HEK293 (cell line): ENCODE measurements at regions not wholly inside any gene's neighbourhood (a gene's known extent, or its start where the extent isn't known, plus 50 kb on each side); places are given as distances from the start of the nearest gene placed in this dataset.
"Not testable (repeated sequence)": the region's sequence is repeated elsewhere in the genome, so short reads cannot be mapped to it uniquely, and the experiment has no call there.

ENCODE experiments used
- CTCF ChIP-seq: fragments of 450-650 bp; formaldehyde crosslinking; IDR thresholded peaks from 2 replicates; pipeline ENCODE4 v1.5.1; 2016; ENCODE audit warnings: missing biosample characterization, missing genetic modification characterization
- KLF1 ChIP-seq: fragments of 450-650 bp; formaldehyde crosslinking; IDR thresholded peaks from 2 replicates; pipeline ENCODE4 v1.5.1; 2016; ENCODE audit warnings: missing biosample characterization, missing genetic modification characterization
- YY2 ChIP-seq: fragments of 450-650 bp; formaldehyde crosslinking; IDR thresholded peaks from 2 replicates; pipeline ENCODE4 v1.5.1; 2016; ENCODE audit warnings: missing biosample characterization, missing genetic modification characterization
- ZNF121 ChIP-seq: fragments of 450-650 bp; formaldehyde crosslinking; IDR thresholded peaks from 2 replicates; pipeline ENCODE4 v1.5.1; 2016; ENCODE audit warnings: missing biosample characterization, missing genetic modification characterization
- ZNF324 ChIP-seq: fragments of 450-650 bp; formaldehyde crosslinking; IDR thresholded peaks from 2 replicates; pipeline ENCODE4 v1.5.1; 2016; ENCODE audit warnings: missing biosample characterization, missing genetic modification characterization
- ZNF529 ChIP-seq: fragments of 450-650 bp; formaldehyde crosslinking; IDR thresholded peaks from 2 replicates; pipeline ENCODE4 v1.5.1; 2017; ENCODE audit warnings: missing genetic modification characterization, missing biosample characterization; ENCODE audit not compliant: insufficient replicate concordance
- ZNF76 ChIP-seq: fragments of 450-650 bp; formaldehyde crosslinking; IDR thresholded peaks from 2 replicates; pipeline ENCODE4; 2016; ENCODE audit warnings: low read depth, missing biosample characterization, missing genetic modification characterization, borderline replicate concordance
- ZNF776 ChIP-seq: fragments of 450-650 bp; formaldehyde crosslinking; IDR thresholded peaks from 2 replicates; pipeline ENCODE4 v1.5.0; 2017; ENCODE audit warnings: missing biosample characterization, missing genetic modification characterization, borderline replicate concordance
- ZNF792 ChIP-seq: fragments of 450-650 bp; formaldehyde crosslinking; IDR thresholded peaks from 2 replicates; pipeline ENCODE4 v1.5.1; 2016; ENCODE audit warnings: missing biosample characterization, missing genetic modification characterization

DNA sequence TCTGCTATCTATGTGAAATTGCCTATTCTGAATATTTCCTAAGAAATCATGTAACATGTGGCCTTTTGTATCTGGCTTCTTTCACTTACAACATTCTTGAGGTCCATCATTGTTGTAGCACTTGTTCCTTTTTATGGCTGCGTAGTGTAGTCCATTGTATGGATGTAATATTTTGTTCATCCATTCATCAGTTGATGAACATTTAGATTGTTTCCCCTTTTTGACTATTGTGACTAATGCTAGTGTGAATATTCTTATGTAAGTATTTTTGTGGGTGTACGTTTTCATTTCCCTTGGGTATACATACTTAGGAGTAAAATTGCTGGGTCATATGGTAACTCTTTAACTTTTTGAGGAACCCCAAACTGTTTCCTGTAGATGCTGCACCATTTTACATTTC, 134.6 kb downstream of the FOXD4L6 start:
- not testable (repeated sequence) for TF ChIP-seq ZNF776 (tag by site-specific recombination); KLF1; ZNF121 (tag by site-specific recombination); ZNF529 (tag by site-specific recombination); CTCF (tag by site-specific recombination); ZNF324 (tag by site-specific recombination); YY2; ZNF76 (tag by site-specific recombination); ZNF792 (tag by site-specific recombination)
